Mesendoderm (in vitro differentiated cells): ENCODE measurements at regions not wholly inside any gene's neighbourhood (a gene's known extent, or its start where the extent isn't known, plus 50 kb on each side); places are given as distances from the start of the nearest gene placed in this dataset.

Source experiments
- DNase-seq: peaks from one replicate; pipeline ENCODE4 v3.0.0; 2013
- H2AK5ac ChIP-seq: 2 replicates; pipeline ENCODE4 v1.6.1; 2013; ENCODE audit warnings: low read length, inconsistent platforms
- H2BK120ac ChIP-seq: 2 replicates; pipeline ENCODE4 v1.6.1; 2013; ENCODE audit warnings: low read depth, mild to moderate bottlenecking, low read length, moderate library complexity, mixed read lengths
- H2BK15ac ChIP-seq: replicated peaks from 2 replicates; pipeline ENCODE4 v1.6.1; 2013; ENCODE audit warnings: low read depth, mild to moderate bottlenecking, moderate library complexity
- H2BK5ac ChIP-seq: 2 replicates; pipeline ENCODE4 v1.6.1; 2013; ENCODE audit warnings: low read length, inconsistent platforms
- H3K18ac ChIP-seq: 2 replicates; pipeline ENCODE4 v1.6.1; 2013; ENCODE audit warnings: mild to moderate bottlenecking, low read length, mixed read lengths
- H3K23ac ChIP-seq: one replicate; pipeline ENCODE4 v1.6.1; 2013; ENCODE audit warnings: low read length
- H3K27ac ChIP-seq: 2 replicates; pipeline ENCODE4 v1.5.1; 2013; ENCODE audit warnings: low read depth, mild to moderate bottlenecking, inconsistent platforms, low read length, moderate library complexity
- H3K27me3 ChIP-seq: 2 replicates; pipeline ENCODE4 v1.6.1; 2013; ENCODE audit warnings: low read length, control low read depth, mild to moderate bottlenecking, inconsistent platforms; ENCODE audit not compliant: insufficient read depth, poor library complexity
- H3K36me3 ChIP-seq: 2 replicates; pipeline ENCODE4 v1.6.1; 2013; ENCODE audit warnings: low read length, inconsistent platforms; ENCODE audit not compliant: control insufficient read depth, insufficient read depth
- H3K4ac ChIP-seq: one replicate; pipeline ENCODE4 v1.6.1; 2013; ENCODE audit warnings: low read depth, mild to moderate bottlenecking, low read length, moderate library complexity
- H3K4me1 ChIP-seq: 2 replicates; pipeline ENCODE4 v1.6.1; 2013; ENCODE audit warnings: low read depth, low read length, inconsistent platforms; ENCODE audit not compliant: control insufficient read depth
- H3K4me2 ChIP-seq: 2 replicates; pipeline ENCODE4 v1.6.1; 2013; ENCODE audit warnings: low read length
- H3K4me3 ChIP-seq: 2 replicates; pipeline ENCODE4 v1.5.1; 2013; ENCODE audit warnings: mild to moderate bottlenecking, low read length
- H3K56ac ChIP-seq: one replicate; pipeline ENCODE4 v1.6.1; 2013; ENCODE audit warnings: low read length
- H3K79me1 ChIP-seq: 2 replicates; pipeline ENCODE4 v1.6.1; 2013; ENCODE audit warnings: low read length, inconsistent platforms
- H3K79me2 ChIP-seq: 2 replicates; pipeline ENCODE4 v1.6.1; 2013; ENCODE audit warnings: mild to moderate bottlenecking, low read length; ENCODE audit not compliant: control insufficient read depth, insufficient read depth
- H3K9ac ChIP-seq: 2 replicates; pipeline ENCODE4 v1.6.1; 2013; ENCODE audit warnings: low read length, inconsistent platforms
- H4K5ac ChIP-seq: one replicate; pipeline ENCODE4 v1.6.1; 2013; ENCODE audit warnings: low read length
- H4K8ac ChIP-seq: one replicate; pipeline ENCODE4 v1.6.1; 2013; ENCODE audit warnings: low read depth, mild to moderate bottlenecking, control low read depth, low read length, moderate library complexity
- WGBS: extraction: QIAGEN DNeasy Blood & Tissue Kit; methylation state at CpG from one replicate; pipeline ENCODE4 v1.1.7; 2013; ENCODE audit warnings: low lambda C conversion rate, missing lambda C conversion rate; ENCODE audit not compliant: insufficient coverage; ENCODE audit errors: extremely low coverage; 5-methylcytosine and 5-hydroxymethylcytosine counted together

DNA sequence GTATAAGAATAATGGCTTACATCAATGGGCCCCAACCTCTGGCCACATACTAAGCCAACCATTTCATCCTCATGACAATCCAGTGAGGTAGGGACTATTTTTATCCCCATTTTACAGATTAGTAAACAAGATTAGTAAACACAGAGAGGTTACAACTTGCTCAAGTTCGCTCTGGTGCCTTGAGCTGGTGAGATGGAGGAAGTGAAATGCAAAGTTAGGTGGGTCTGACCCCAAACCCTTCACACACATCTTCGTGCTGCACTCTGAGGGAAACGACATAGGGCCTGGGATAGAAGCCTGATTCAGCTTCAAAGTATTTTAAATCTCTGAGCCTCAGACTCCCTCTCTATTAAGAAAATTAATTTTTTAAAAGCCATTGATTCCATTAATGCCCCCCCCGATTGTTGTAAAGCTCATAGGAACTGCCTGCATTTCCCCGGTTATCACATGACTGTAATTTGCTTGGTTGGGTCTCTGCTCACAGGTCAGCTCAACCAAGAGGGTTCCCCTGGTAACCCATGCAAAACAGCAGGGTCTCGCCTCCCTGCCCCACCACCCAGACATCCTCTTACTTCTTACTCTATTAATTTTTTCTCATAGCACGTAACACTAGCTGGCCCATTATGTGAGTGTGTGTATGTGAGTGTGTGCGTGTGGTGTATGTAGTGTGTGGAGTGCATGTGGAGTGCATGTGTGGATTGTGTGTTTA, 221.2 kb downstream of the MAFB start:
- H2AK5ac ChIP-seq = no peak overlapping the region
- H3K4me2 ChIP-seq = no peak overlapping the region
- H3K18ac ChIP-seq = no peak overlapping the region
- no peak overlapping the region for H3K4me3 ChIP-seq
- H2BK15ac ChIP-seq = no peak overlapping the region
- no peak overlapping the region for H2BK5ac ChIP-seq
- DNase-seq = no peak
- H3K79me2 ChIP-seq = no peaks in the 10 kb centered on the region
- H3K79me1 ChIP-seq = no peaks in the 10 kb centered on the region
- H3K27ac ChIP-seq = no peak overlapping the region
- no peaks in the 10 kb centered on the region for H3K27me3 ChIP-seq
- no peaks in the 10 kb centered on the region for H3K4me1 ChIP-seq
- no peaks in the 10 kb centered on the region for H3K36me3 ChIP-seq
- H4K5ac ChIP-seq = no peak overlapping the region
- no peak overlapping the region for H3K4ac ChIP-seq
- no peak overlapping the region for H3K56ac ChIP-seq
- H2BK120ac ChIP-seq = no peak overlapping the region
- H3K23ac ChIP-seq = no peak overlapping the region
- no peak overlapping the region for H3K9ac ChIP-seq
- no peak overlapping the region for H4K8ac ChIP-seq
- WGBS = no CpG with 5 or more reads among the region's 8 CpGs

DNA sequence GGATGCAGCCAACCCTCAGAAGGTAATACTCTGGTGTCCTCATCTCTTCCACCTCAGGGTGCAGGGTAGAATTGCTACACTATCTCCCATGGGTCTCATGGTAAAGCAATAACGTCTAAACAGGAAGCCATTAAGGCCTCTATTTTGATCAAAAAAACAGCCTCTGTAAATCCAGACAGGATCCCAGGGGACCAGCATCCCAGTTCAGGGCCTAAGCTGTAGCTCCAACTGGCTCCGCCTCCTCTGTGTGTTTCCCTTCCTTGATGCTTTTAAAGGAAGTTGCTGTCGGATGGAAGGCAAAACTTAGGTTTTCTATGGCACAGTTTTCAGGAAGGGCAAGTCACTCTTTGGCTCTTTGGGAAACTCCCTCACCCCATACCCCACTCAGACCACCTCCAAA, 222.0 kb downstream of the MAFB start:
- no peak overlapping the region for H3K18ac ChIP-seq
- no peak overlapping the region for H3K4ac ChIP-seq
- no peak overlapping the region for H2BK5ac ChIP-seq
- no peaks in the 10 kb centered on the region for H3K79me1 ChIP-seq
- no peak overlapping the region for H4K5ac ChIP-seq
- no peak overlapping the region for H3K23ac ChIP-seq
- H3K27ac ChIP-seq = no peak overlapping the region
- no peaks in the 10 kb centered on the region for H3K36me3 ChIP-seq
- no peaks in the 10 kb centered on the region for H3K27me3 ChIP-seq
- H3K4me2 ChIP-seq = no peak overlapping the region
- H3K9ac ChIP-seq = no peak overlapping the region
- no peaks in the 10 kb centered on the region for H3K4me1 ChIP-seq
- DNase-seq = no peak
- H3K56ac ChIP-seq = no peak overlapping the region
- no peak overlapping the region for H4K8ac ChIP-seq
- no peak overlapping the region for H2AK5ac ChIP-seq
- H3K4me3 ChIP-seq = no peak overlapping the region
- no peaks in the 10 kb centered on the region for H3K79me2 ChIP-seq
- H2BK120ac ChIP-seq = no peak overlapping the region
- no peak overlapping the region for H2BK15ac ChIP-seq
- WGBS = no CpG with 5 or more reads among the region's 3 CpGs

DNA sequence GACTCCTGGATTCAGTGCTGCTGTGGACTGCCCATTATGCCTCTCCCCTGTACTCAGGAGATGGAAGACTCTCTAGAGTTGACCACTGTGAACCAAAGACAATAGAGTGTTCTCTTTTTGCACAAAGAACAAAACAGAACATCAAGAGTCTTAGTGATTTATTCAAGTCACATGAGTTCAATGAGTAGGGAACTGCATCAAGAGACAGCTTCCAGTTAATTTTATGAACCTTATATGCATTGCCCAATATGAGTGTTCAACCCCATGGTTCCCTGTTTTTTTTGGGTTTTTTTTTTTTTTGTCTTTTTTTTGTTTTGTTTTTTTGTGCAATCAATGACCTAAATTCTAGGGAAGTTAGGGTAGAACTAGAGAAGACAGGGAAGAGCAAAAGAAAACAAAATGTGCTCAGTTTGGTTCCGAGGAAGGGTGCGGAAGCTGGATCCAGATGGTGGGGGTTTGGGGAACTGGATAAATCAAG, 224.3 kb downstream of the MAFB start:
- no peak overlapping the region for H3K9ac ChIP-seq
- no peak overlapping the region for H3K18ac ChIP-seq
- no peak overlapping the region for H4K8ac ChIP-seq
- H3K4ac ChIP-seq = no peak overlapping the region
- DNase-seq = no peak
- H3K36me3 ChIP-seq = no peaks in the 10 kb centered on the region
- H3K79me1 ChIP-seq = no peaks in the 10 kb centered on the region
- no peaks in the 10 kb centered on the region for H3K79me2 ChIP-seq
- H3K4me3 ChIP-seq = no peak overlapping the region
- H3K27ac ChIP-seq = no peak overlapping the region
- H3K4me2 ChIP-seq = no peak overlapping the region
- no peaks in the 10 kb centered on the region for H3K27me3 ChIP-seq
- H4K5ac ChIP-seq = no peak overlapping the region
- H3K56ac ChIP-seq = no peak overlapping the region
- H3K23ac ChIP-seq = no peak overlapping the region
- no peaks in the 10 kb centered on the region for H3K4me1 ChIP-seq
- no peak overlapping the region for H2BK5ac ChIP-seq
- no peak overlapping the region for H2BK120ac ChIP-seq
- WGBS = no CpG with 5 or more reads among the region's 2 CpGs
- H2AK5ac ChIP-seq = no peak overlapping the region
- H2BK15ac ChIP-seq = no peak overlapping the region

DNA sequence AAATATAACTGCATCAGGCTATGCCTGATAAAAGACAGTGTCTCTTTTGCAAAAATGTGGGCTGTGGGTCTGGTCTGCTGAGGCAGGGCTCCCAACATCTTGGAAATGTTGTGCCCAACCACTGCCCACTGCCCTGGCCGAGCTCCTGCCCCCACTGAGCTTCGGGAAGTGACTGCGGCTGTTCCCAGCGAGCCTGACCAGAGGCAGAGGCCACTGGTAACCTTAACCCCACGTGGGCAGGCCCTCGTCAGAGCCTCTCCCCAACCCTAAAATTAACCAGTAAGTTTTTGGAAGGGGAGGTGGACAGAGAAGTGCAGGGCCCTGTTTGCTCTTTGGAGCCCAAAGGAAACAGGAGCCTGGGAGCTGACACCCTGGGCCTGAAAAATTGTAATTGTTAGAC, 225.9 kb downstream of the MAFB start:
- Histone ChIP-seq H3K4me3 (no peak overlapping the region), H3K27ac (no peak overlapping the region), H3K18ac (peak overlapping the region; percentile 77), H3K36me3 (no peaks in the 10 kb centered on the region), H2BK15ac (peak overlapping the region; percentile 13), H4K5ac (no peak overlapping the region), H3K9ac (no peak overlapping the region), H4K8ac (no peak overlapping the region), H3K23ac (no peak overlapping the region), H3K56ac (no peak overlapping the region), H2AK5ac (no peak overlapping the region), H2BK5ac (no peak overlapping the region), H2BK120ac (peak overlapping the region; percentile 49), H3K4me2 (no peak overlapping the region), H3K79me1 (no peaks in the 10 kb centered on the region), H3K4ac (no peak overlapping the region), H3K27me3 (no peaks in the 10 kb centered on the region), H3K79me2 (no peaks in the 10 kb centered on the region), H3K4me1 (no peaks in the 10 kb centered on the region)
- no CpG with 5 or more reads among the region's 6 CpGs for WGBS
- no peak for DNase-seq

DNA sequence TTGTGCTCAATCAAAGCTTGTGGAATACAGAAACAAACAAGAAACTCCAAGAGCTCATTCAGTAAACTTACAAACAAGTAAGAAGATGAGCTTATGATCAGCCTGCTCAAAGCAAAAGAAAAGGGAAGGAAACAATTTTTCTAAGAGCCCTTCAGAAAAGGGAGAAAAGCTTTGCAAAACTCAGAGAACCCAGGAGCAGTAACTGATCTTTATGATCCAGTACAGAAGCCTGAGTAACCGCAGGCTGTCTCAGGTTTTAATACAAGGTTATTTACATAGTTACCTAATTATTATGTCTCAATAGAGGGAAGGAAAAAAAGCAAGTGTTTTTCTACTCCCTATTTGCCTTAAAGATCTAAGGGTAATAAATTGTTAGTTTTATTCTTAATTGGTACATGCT, 226.5 kb downstream of the MAFB start:
- no CpG with 5 or more reads among the region's 1 CpG for WGBS
- H4K8ac ChIP-seq = no peak overlapping the region
- no peaks in the 10 kb centered on the region for H3K79me1 ChIP-seq
- no peaks in the 10 kb centered on the region for H3K4me1 ChIP-seq
- no peaks in the 10 kb centered on the region for H3K36me3 ChIP-seq
- H2BK5ac ChIP-seq = no peak overlapping the region
- H4K5ac ChIP-seq = no peak overlapping the region
- H3K18ac ChIP-seq = no peak overlapping the region
- H3K79me2 ChIP-seq = no peaks in the 10 kb centered on the region
- no peaks in the 10 kb centered on the region for H3K27me3 ChIP-seq
- no peak overlapping the region for H3K4me3 ChIP-seq
- H3K27ac ChIP-seq = no peak overlapping the region
- no peak overlapping the region for H3K9ac ChIP-seq
- no peak overlapping the region for H2BK120ac ChIP-seq
- H3K23ac ChIP-seq = no peak overlapping the region
- no peak overlapping the region for H3K56ac ChIP-seq
- H2AK5ac ChIP-seq = no peak overlapping the region
- H3K4me2 ChIP-seq = no peak overlapping the region
- no peak for DNase-seq
- H3K4ac ChIP-seq = no peak overlapping the region
- no peak overlapping the region for H2BK15ac ChIP-seq

DNA sequence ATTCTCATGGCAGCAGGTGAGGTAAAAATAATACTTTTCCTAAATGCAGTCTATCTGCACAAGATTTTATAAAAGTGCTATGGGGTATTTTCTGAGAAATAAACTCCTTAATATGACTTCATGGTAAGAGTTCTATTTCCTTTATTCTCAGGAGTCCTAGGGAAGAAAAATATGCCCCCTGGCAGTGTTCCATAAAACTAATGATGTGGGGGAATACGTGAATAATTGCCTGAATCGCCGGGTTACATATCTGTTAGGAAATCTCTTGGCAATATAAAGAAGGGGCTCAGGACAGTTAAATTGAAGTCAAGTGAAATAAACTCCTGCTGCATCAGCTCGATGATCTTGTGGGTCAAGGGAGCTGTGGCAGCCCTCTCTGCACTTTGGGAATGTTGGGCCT, 229.7 kb downstream of the MAFB start:
- Histone ChIP-seq H2BK5ac (no peak overlapping the region), H3K4me3 (no peak overlapping the region), H3K18ac (no peak overlapping the region), H3K23ac (no peak overlapping the region), H2BK120ac (no peak overlapping the region), H3K9ac (no peak overlapping the region), H3K36me3 (no peaks in the 10 kb centered on the region), H3K56ac (no peak overlapping the region), H3K79me1 (no peaks in the 10 kb centered on the region), H3K27ac (no peak overlapping the region), H2AK5ac (no peak overlapping the region), H3K79me2 (no peaks in the 10 kb centered on the region), H3K27me3 (no peaks in the 10 kb centered on the region), H3K4me1 (no peaks in the 10 kb centered on the region), H2BK15ac (no peak overlapping the region), H4K8ac (no peak overlapping the region), H3K4me2 (no peak overlapping the region), H4K5ac (no peak overlapping the region), H3K4ac (no peak overlapping the region)
- no peak for DNase-seq
- no CpG with 5 or more reads among the region's 4 CpGs for WGBS
